Activated CD4-positive, alpha-beta T cell treated with anti-CD3 and anti-CD28 coated beads, Interleukin-2, amount 50 U/mL, for 16 hours (primary cell): ENCODE measurements at regions not wholly inside any gene's neighbourhood (a gene's known extent, or its start where the extent isn't known, plus 50 kb on each side); places are given as distances from the start of the nearest gene placed in this dataset.

Experiments
- DNase-seq: peaks from one replicate; pipeline ENCODE4 v3.0.0-alpha.2; 2020

GRCh38 chr7:12085516-12085915, 125.6 kb upstream of the TMEM106B start:
- no peak for DNase-seq

GRCh38 chr7:12089951-12090756, 120.9 kb upstream of the TMEM106B start:
- no peak for DNase-seq

- DNase-seq = no peak
These were observed 120.3 kb upstream of the TMEM106B start for GRCh38 chr7:12090757-12091221.

GRCh38 chr7:12091231-12091630, 119.9 kb upstream of the TMEM106B start:
- DNase-seq = no peak

GRCh38 chr7:12092499-12093130, 118.5 kb upstream of the TMEM106B start:
- DNase-seq = no peak

GRCh38 chr7:12093365-12093764, 117.7 kb upstream of the TMEM106B start:
- DNase-seq = no peak

GRCh38 chr7:12094365-12094921, 116.7 kb upstream of the TMEM106B start:
- no peak for DNase-seq

GRCh38 chr7:12102126-12102525, 109.0 kb upstream of the TMEM106B start:
- no peak for DNase-seq

GRCh38 chr7:12102527-12102926, 108.6 kb upstream of the TMEM106B start:
- no peak for DNase-seq

- DNase-seq = no peak
These were observed 107.1 kb upstream of the TMEM106B start for GRCh38 chr7:12103948-12104347.

- DNase-seq = no peak
These were observed 103.7 kb upstream of the TMEM106B start for GRCh38 chr7:12107381-12107780.

- DNase-seq = no peak
These were observed 103.2 kb upstream of the TMEM106B start for GRCh38 chr7:12107841-12108254.

GRCh38 chr7:12110425-12110824, 100.7 kb upstream of the TMEM106B start:
- no peak for DNase-seq

- no peak for DNase-seq
These were observed 99.4 kb upstream of the TMEM106B start for GRCh38 chr7:12111422-12112405.

GRCh38 chr7:12117170-12117569, 93.9 kb upstream of the TMEM106B start:
- DNase-seq = no peak

GRCh38 chr7:12119620-12120303, 91.3 kb upstream of the TMEM106B start:
- DNase-seq = no peak

- no peak for DNase-seq
These were observed 90.5 kb upstream of the TMEM106B start for GRCh38 chr7:12120632-12121031.

- no peak for DNase-seq
These were observed 87.9 kb upstream of the TMEM106B start for GRCh38 chr7:12123172-12123571.

GRCh38 chr7:12124028-12124427, 87.1 kb upstream of the TMEM106B start:
- no peak for DNase-seq

- DNase-seq = no peak
These were observed 83.6 kb upstream of the TMEM106B start for GRCh38 chr7:12127455-12127854.

- DNase-seq = no peak
These were observed 80.5 kb upstream of the TMEM106B start for GRCh38 chr7:12130609-12131008.

- DNase-seq = no peak
These were observed 80.0 kb upstream of the TMEM106B start for GRCh38 chr7:12131122-12131521.
